GM21447 (cell line): ENCODE measurements at regions not wholly inside any gene's neighbourhood (a gene's known extent, or its start where the extent isn't known, plus 50 kb on each side); places are given as distances from the start of the nearest gene placed in this dataset.

ENCODE experiments used
- ATAC-seq: cut with Tn5 transposase; IDR thresholded peaks from one replicate; pipeline ENCODE4 v1.9.1; 2021; ENCODE audit not compliant: unreplicated experiment

GRCh38 chr10:111785921-111786320, 397.6 kb downstream of the GPAM start:
- ATAC-seq, result no peak

GRCh38 chr10:111789821-111790220, 393.7 kb downstream of the GPAM start:
- ATAC-seq, result no peak

- no peak for ATAC-seq
These were observed 381.7 kb downstream of the GPAM start for GRCh38 chr10:111801841-111802240.

- no peak for ATAC-seq
These were observed 378.8 kb downstream of the GPAM start for GRCh38 chr10:111804781-111805180.

- no peak for ATAC-seq
These were observed 372.0 kb downstream of the GPAM start for GRCh38 chr10:111811517-111811916.

- no peak for ATAC-seq
These were observed 363.1 kb downstream of the GPAM start for GRCh38 chr10:111820471-111820870.

GRCh38 chr10:111821871-111822270, 361.7 kb downstream of the GPAM start:
- ATAC-seq, result no peak

GRCh38 chr10:111822661-111823060, 360.9 kb downstream of the GPAM start:
- ATAC-seq, result no peak

- no peak for ATAC-seq
These were observed 359.4 kb downstream of the GPAM start for GRCh38 chr10:111824128-111824527.

GRCh38 chr10:111830359-111830758, 353.2 kb downstream of the GPAM start:
- ATAC-seq, result no peak

GRCh38 chr10:111831058-111831457, 352.5 kb downstream of the GPAM start:
- no peak for ATAC-seq

GRCh38 chr10:111833251-111833650, 350.3 kb downstream of the GPAM start:
- ATAC-seq, result no peak

- no peak for ATAC-seq
These were observed 348.0 kb downstream of the GPAM start for GRCh38 chr10:111835574-111835973.

GRCh38 chr10:111836064-111836463, 347.5 kb downstream of the GPAM start:
- ATAC-seq, result no peak

GRCh38 chr10:111836571-111836970, 347.0 kb downstream of the GPAM start:
- no peak for ATAC-seq

- ATAC-seq, result no peak
These were observed 346.5 kb downstream of the GPAM start for GRCh38 chr10:111837086-111837485.

GRCh38 chr10:111837985-111838384, 345.6 kb downstream of the GPAM start:
- no peak for ATAC-seq

GRCh38 chr10:111840546-111840945, 343.0 kb downstream of the GPAM start:
- no peak for ATAC-seq

GRCh38 chr10:111852801-111853200, 330.8 kb downstream of the GPAM start:
- ATAC-seq, result no peak

- ATAC-seq, result no peak
These were observed 326.9 kb downstream of the GPAM start for GRCh38 chr10:111856631-111857030.

- ATAC-seq, result no peak
These were observed 318.0 kb downstream of the GPAM start for GRCh38 chr10:111865550-111865949.

- no peak for ATAC-seq
These were observed 312.1 kb downstream of the GPAM start for GRCh38 chr10:111871458-111871857.

- ATAC-seq, result no peak
These were observed 311.0 kb downstream of the GPAM start for GRCh38 chr10:111872591-111872990.

GRCh38 chr10:111873041-111873440, 310.5 kb downstream of the GPAM start:
- ATAC-seq, result no peak
